Stomach (tissue), 4 donors: ENCODE measurements at regions not wholly inside any gene's neighbourhood (a gene's known extent, or its start where the extent isn't known, plus 50 kb on each side); places are given as distances from the start of the nearest gene placed in this dataset.

ENCODE experiments used
- CTCF ChIP-seq, 7 experiments: fragments of 450-650 bp in 4 of 7; fragments of 200-600 bp in 3 of 7; sonication (generic) in 3 of 7; IDR thresholded peaks; one replicate each; pipeline ENCODE4 v1.5.1; 2016 to 2019; ENCODE audit warnings: antibody characterized with exemption in 7 of 7, control low read depth in 2 of 7, mild to moderate bottlenecking in 1 of 7
- POLR2A ChIP-seq, 4 donors: fragments of 450-650 bp; IDR thresholded peaks; one replicate each; pipeline ENCODE4 v1.6.1; 2016; ENCODE audit warnings: antibody characterized with exemption in 4 of 4, control low read depth in 2 of 4, mild to moderate bottlenecking in 1 of 4, moderate library complexity in 1 of 4
- POLR2AphosphoS5 ChIP-seq, 3 donors: sonication (generic); formaldehyde crosslinking; IDR thresholded peaks; one replicate each; pipeline ENCODE4 v1.6.1; 2016; ENCODE audit warnings: antibody characterized with exemption in 3 of 3

- TF ChIP-seq CTCF (IDR thresholded peaks at IDR 0.05) (no peak), POLR2AphosphoS5 (IDR thresholded peaks at IDR 0.05) (no peak), POLR2A (IDR thresholded peaks at IDR 0.05) (no peak)
Measured at GRCh38 chr13:80214050-80214449, 126.9 kb downstream of the SPRY2 start.
